LNCaP clone FGC (cell line): ENCODE measurements at regions not wholly inside any gene's neighbourhood (a gene's known extent, or its start where the extent isn't known, plus 50 kb on each side); places are given as distances from the start of the nearest gene placed in this dataset.
"Not testable (repeated sequence)": the region's sequence is repeated elsewhere in the genome, so short reads cannot be mapped to it uniquely, and the experiment has no call there.

Experiments
- DNase-seq: peaks from one replicate; pipeline ENCODE4 v3.0.0-alpha.2; 2011; ENCODE audit warnings: low read depth
- H3K4me3 ChIP-seq: 2 replicates; pipeline ENCODE4 v1.5.1; 2011; ENCODE audit warnings: mild to moderate bottlenecking, low read depth, low read length, control low read depth
- TF ChIP-seq, protein P1 (sequence below): IDR thresholded peaks from 2 replicates; pipeline ENCODE4 v1.5.1; 2012; ENCODE audit warnings: mild to moderate bottlenecking; ENCODE audit not compliant: control insufficient read depth, insufficient read depth; ENCODE audit errors: extremely low read depth

- TF ChIP-seq, protein P1, sequence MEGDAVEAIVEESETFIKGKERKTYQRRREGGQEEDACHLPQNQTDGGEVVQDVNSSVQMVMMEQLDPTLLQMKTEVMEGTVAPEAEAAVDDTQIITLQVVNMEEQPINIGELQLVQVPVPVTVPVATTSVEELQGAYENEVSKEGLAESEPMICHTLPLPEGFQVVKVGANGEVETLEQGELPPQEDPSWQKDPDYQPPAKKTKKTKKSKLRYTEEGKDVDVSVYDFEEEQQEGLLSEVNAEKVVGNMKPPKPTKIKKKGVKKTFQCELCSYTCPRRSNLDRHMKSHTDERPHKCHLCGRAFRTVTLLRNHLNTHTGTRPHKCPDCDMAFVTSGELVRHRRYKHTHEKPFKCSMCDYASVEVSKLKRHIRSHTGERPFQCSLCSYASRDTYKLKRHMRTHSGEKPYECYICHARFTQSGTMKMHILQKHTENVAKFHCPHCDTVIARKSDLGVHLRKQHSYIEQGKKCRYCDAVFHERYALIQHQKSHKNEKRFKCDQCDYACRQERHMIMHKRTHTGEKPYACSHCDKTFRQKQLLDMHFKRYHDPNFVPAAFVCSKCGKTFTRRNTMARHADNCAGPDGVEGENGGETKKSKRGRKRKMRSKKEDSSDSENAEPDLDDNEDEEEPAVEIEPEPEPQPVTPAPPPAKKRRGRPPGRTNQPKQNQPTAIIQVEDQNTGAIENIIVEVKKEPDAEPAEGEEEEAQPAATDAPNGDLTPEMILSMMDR, result no peak
- DNase-seq, result no peak
- no peak overlapping the region for H3K4me3 ChIP-seq
These were observed 1092.6 kb upstream of the AMELY start for GRCh38 chrY:8004196-8004595.

DNA sequence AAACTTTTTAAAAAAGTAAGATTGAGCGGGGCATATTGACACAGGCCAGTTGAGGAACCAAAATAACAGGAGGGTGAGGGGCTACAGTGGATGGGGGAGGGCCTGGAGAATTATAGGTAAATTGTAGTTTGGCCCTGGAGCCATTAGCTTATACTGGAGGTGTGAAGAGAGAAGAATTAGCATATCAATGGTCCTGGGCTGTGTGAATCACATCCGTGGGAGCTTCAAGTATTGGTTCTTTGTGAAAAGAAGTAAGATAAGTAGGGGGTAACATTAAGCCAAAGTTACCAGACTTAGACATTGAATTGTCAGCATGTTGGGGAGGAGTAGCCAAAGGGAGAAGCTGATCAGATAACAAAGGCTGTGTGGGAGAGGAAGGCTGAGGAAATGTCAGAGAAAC lies 1085.2 kb upstream of the AMELY start:
- TF ChIP-seq, protein P1, result no peak
- DNase-seq, result no peak
- H3K4me3 ChIP-seq, result no peak overlapping the region

- not testable (repeated sequence) for DNase-seq, H3K4me3 ChIP-seq
These were observed 1083.2 kb upstream of the AMELY start for GRCh38 chrY:7994781-7995180.

GRCh38 chrY:7979770-7980169 lies 1068.2 kb upstream of the AMELY start:
- DNase-seq, result no peak
- TF ChIP-seq, protein P1, result no peak
- no peak overlapping the region for H3K4me3 ChIP-seq

GRCh38 chrY:7977301-7977700 lies 1065.7 kb upstream of the AMELY start:
- no peak for DNase-seq
- no peak overlapping the region for H3K4me3 ChIP-seq
- TF ChIP-seq, protein P1, result no peak

- TF ChIP-seq, protein P1, result no peak
- no peak overlapping the region for H3K4me3 ChIP-seq
- no peak for DNase-seq
These were observed 1056.7 kb upstream of the AMELY start for GRCh38 chrY:7968293-7968692.

- DNase-seq, result no peak
- TF ChIP-seq, protein P1, result no peak
These were observed 1055.4 kb upstream of the AMELY start for GRCh38 chrY:7966916-7967315.

More at GRCh38 chrY:7966916-7967315, 1055.4 kb upstream of the AMELY start:
- H3K4me3 ChIP-seq, result no peak overlapping the region
